Mesendoderm (in vitro differentiated cells): ENCODE measurements at regions not wholly inside any gene's neighbourhood (a gene's known extent, or its start where the extent isn't known, plus 50 kb on each side); places are given as distances from the start of the nearest gene placed in this dataset.
"Not testable (repeated sequence)": the region's sequence is repeated elsewhere in the genome, so short reads cannot be mapped to it uniquely, and the experiment has no call there.

Experiments
- DNase-seq: peaks from one replicate; pipeline ENCODE4 v3.0.0; 2013
- H2AK5ac ChIP-seq: 2 replicates; pipeline ENCODE4 v1.6.1; 2013; ENCODE audit warnings: low read length, inconsistent platforms
- H2BK120ac ChIP-seq: 2 replicates; pipeline ENCODE4 v1.6.1; 2013; ENCODE audit warnings: low read depth, mild to moderate bottlenecking, low read length, moderate library complexity, mixed read lengths
- H2BK15ac ChIP-seq: replicated peaks from 2 replicates; pipeline ENCODE4 v1.6.1; 2013; ENCODE audit warnings: low read depth, mild to moderate bottlenecking, moderate library complexity
- H2BK5ac ChIP-seq: 2 replicates; pipeline ENCODE4 v1.6.1; 2013; ENCODE audit warnings: low read length, inconsistent platforms
- H3K18ac ChIP-seq: 2 replicates; pipeline ENCODE4 v1.6.1; 2013; ENCODE audit warnings: mild to moderate bottlenecking, low read length, mixed read lengths
- H3K23ac ChIP-seq: one replicate; pipeline ENCODE4 v1.6.1; 2013; ENCODE audit warnings: low read length
- H3K27ac ChIP-seq: 2 replicates; pipeline ENCODE4 v1.5.1; 2013; ENCODE audit warnings: low read depth, mild to moderate bottlenecking, inconsistent platforms, low read length, moderate library complexity
- H3K27me3 ChIP-seq: 2 replicates; pipeline ENCODE4 v1.6.1; 2013; ENCODE audit warnings: low read length, control low read depth, mild to moderate bottlenecking, inconsistent platforms; ENCODE audit not compliant: insufficient read depth, poor library complexity
- H3K36me3 ChIP-seq: 2 replicates; pipeline ENCODE4 v1.6.1; 2013; ENCODE audit warnings: low read length, inconsistent platforms; ENCODE audit not compliant: control insufficient read depth, insufficient read depth
- H3K4ac ChIP-seq: one replicate; pipeline ENCODE4 v1.6.1; 2013; ENCODE audit warnings: low read depth, mild to moderate bottlenecking, low read length, moderate library complexity
- H3K4me1 ChIP-seq: 2 replicates; pipeline ENCODE4 v1.6.1; 2013; ENCODE audit warnings: low read depth, low read length, inconsistent platforms; ENCODE audit not compliant: control insufficient read depth
- H3K4me2 ChIP-seq: 2 replicates; pipeline ENCODE4 v1.6.1; 2013; ENCODE audit warnings: low read length
- H3K4me3 ChIP-seq: 2 replicates; pipeline ENCODE4 v1.5.1; 2013; ENCODE audit warnings: mild to moderate bottlenecking, low read length
- H3K56ac ChIP-seq: one replicate; pipeline ENCODE4 v1.6.1; 2013; ENCODE audit warnings: low read length
- H3K79me1 ChIP-seq: 2 replicates; pipeline ENCODE4 v1.6.1; 2013; ENCODE audit warnings: low read length, inconsistent platforms
- H3K79me2 ChIP-seq: 2 replicates; pipeline ENCODE4 v1.6.1; 2013; ENCODE audit warnings: mild to moderate bottlenecking, low read length; ENCODE audit not compliant: control insufficient read depth, insufficient read depth
- H3K9ac ChIP-seq: 2 replicates; pipeline ENCODE4 v1.6.1; 2013; ENCODE audit warnings: low read length, inconsistent platforms
- H4K5ac ChIP-seq: one replicate; pipeline ENCODE4 v1.6.1; 2013; ENCODE audit warnings: low read length
- H4K8ac ChIP-seq: one replicate; pipeline ENCODE4 v1.6.1; 2013; ENCODE audit warnings: low read depth, mild to moderate bottlenecking, control low read depth, low read length, moderate library complexity
- WGBS: extraction: QIAGEN DNeasy Blood & Tissue Kit; methylation state at CpG from one replicate; pipeline ENCODE4 v1.1.7; 2013; ENCODE audit warnings: low lambda C conversion rate, missing lambda C conversion rate; ENCODE audit not compliant: insufficient coverage; ENCODE audit errors: extremely low coverage; 5-methylcytosine and 5-hydroxymethylcytosine counted together

DNA sequence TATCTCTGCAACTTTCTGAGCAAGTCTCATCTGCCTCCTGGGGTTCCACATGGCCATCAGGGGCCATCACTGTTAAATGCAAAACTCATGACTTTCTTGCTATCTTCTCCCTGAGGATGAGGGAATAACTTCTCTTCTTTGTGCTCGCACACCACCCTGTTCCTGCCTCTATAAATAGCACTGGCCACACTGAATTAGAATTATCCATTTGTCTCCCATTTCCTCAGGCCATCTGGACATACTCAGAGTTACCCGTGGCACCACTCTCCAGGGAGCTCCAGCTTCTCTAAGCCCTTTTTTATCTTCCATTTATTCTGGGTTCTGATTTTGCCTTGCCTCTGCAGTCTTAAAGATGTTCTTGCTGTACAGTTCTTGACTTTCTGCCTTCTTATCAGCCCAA lies 72.8 kb upstream of the ECI2 start:
- DNase-seq = no peak
- H3K79me1 ChIP-seq = no peaks in the 10 kb centered on the region
- H3K56ac ChIP-seq = no peak overlapping the region
- no peaks in the 10 kb centered on the region for H3K4me1 ChIP-seq
- H3K23ac ChIP-seq = no peak overlapping the region
- no CpG with 5 or more reads among the region's 2 CpGs for WGBS
- no peaks in the 10 kb centered on the region for H3K79me2 ChIP-seq
- H2BK120ac ChIP-seq = no peak overlapping the region
- H4K5ac ChIP-seq = no peak overlapping the region
- no peak overlapping the region for H3K4ac ChIP-seq
- no peak overlapping the region for H3K27ac ChIP-seq
- no peak overlapping the region for H3K4me3 ChIP-seq
- no peak overlapping the region for H2BK5ac ChIP-seq
- H3K18ac ChIP-seq = no peak overlapping the region
- no peaks in the 10 kb centered on the region for H3K36me3 ChIP-seq
- no peaks in the 10 kb centered on the region for H3K27me3 ChIP-seq
- H4K8ac ChIP-seq = no peak overlapping the region
- H3K9ac ChIP-seq = no peak overlapping the region
- H2BK15ac ChIP-seq = no peak overlapping the region
- H2AK5ac ChIP-seq = no peak overlapping the region
- H3K4me2 ChIP-seq = no peak overlapping the region

DNA sequence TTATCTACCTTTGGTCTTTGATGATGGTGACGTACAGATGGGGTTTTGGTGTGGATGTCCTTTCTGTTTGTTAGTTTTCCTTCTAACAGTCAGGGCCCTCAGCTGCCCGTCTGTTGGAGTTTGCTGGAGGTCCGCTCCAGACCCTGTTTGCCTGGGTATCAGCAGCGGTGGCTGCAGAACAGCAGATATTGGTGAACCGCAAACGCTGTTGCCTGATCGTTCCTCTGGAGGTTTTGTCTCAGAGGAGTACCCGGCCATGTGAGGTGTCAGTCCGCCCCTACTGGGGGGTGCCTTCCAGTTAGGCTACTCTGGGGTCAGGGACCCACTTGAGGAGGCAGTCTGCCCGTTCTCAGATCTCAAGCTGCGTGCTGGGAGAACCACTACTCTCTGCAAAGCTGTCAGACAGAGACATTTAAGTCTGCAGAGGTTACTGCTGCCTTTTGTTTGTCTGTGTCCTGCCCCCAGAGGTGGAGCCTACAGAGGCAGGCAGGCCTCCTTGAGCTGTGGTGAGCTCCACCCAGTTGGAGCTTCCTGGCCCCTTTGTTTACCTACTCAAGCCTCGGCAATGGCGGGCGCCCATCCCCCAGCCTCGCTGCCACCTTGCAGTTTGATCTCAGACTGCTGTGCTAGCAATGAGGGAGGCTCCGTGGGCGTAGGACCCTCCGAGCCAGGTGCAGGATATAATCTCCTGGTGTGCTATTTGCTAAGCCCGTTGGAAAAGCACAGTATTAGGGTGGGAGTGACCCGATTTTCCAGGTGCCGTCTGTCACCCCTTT lies 68.5 kb upstream of the ECI2 start:
- not testable (repeated sequence) for H3K23ac ChIP-seq, H2AK5ac ChIP-seq, H3K56ac ChIP-seq, H3K4me2 ChIP-seq, H4K5ac ChIP-seq, H3K79me2 ChIP-seq, H2BK15ac ChIP-seq, H3K18ac ChIP-seq, H3K9ac ChIP-seq, H4K8ac ChIP-seq, H3K79me1 ChIP-seq, H2BK120ac ChIP-seq, H3K4me3 ChIP-seq, H3K36me3 ChIP-seq, DNase-seq, H3K4ac ChIP-seq, H2BK5ac ChIP-seq, H3K27me3 ChIP-seq, H3K4me1 ChIP-seq, H3K27ac ChIP-seq
- no CpG with 5 or more reads among the region's 21 CpGs for WGBS

DNA sequence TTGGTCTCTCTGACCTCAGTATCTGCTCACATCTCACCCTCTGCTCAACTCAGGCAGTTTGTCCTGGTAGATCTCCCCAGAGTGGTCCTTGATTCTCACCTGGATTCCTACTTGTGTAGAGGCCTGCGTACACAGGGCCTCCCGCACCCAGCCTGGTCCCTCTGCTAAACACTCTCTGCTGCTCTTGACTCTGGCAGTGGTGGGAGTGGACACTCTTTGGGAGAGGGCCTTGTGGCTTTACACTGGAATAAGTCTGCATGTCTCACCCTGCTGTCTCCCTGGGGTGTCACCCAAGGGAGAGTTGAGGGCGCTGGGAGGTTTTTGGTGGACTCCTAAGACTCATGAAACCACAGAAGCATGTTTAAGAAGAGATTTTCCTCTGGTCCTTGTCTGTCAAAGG lies 57.3 kb upstream of the ECI2 start:
- H3K4me2 ChIP-seq = no peak overlapping the region

DNA sequence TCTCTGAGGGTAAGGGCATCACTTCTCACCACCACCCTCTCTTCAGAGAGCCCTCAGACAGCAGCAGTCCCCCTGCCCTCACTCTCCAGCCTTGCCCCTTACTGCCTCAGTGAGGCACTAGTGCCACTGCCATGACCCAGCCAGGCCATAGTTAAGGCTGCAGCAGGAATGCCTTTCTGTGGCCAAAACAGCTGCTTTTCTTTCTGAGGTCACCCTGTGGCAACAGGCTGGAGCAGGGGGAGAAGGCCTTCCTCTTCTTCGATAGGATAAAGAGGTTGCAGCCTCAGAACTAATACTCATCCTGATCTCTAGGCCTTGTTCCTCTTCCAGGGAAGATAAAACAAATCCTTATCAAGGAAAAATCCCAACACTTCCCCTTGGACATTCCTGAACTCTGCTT lies 56.8 kb upstream of the ECI2 start:
- DNase-seq = no peak
- WGBS = no CpG with 5 or more reads among the region's 1 CpG
- H3K4ac ChIP-seq = no peak overlapping the region

More for the DNA sequence above, 57.3 kb upstream of the ECI2 start:
- H2AK5ac ChIP-seq = no peak overlapping the region
- no peaks in the 10 kb centered on the region for H3K79me2 ChIP-seq
- H3K4me1 ChIP-seq = no peaks in the 10 kb centered on the region
- no peak overlapping the region for H3K56ac ChIP-seq
- H2BK5ac ChIP-seq = no peak overlapping the region
- H3K4ac ChIP-seq = no peak overlapping the region
- no peak overlapping the region for H3K23ac ChIP-seq
- no peaks in the 10 kb centered on the region for H3K79me1 ChIP-seq
- no peak overlapping the region for H4K8ac ChIP-seq
- WGBS = no CpG with 5 or more reads among the region's 3 CpGs
- no peak overlapping the region for H2BK15ac ChIP-seq
- DNase-seq = no peak
- H2BK120ac ChIP-seq = no peak overlapping the region
- H3K4me3 ChIP-seq = no peak overlapping the region
- no peak overlapping the region for H3K27ac ChIP-seq
- H3K18ac ChIP-seq = no peak overlapping the region
- no peaks in the 10 kb centered on the region for H3K36me3 ChIP-seq
- H3K9ac ChIP-seq = no peak overlapping the region
- no peak overlapping the region for H4K5ac ChIP-seq
- no peaks in the 10 kb centered on the region for H3K27me3 ChIP-seq

DNA sequence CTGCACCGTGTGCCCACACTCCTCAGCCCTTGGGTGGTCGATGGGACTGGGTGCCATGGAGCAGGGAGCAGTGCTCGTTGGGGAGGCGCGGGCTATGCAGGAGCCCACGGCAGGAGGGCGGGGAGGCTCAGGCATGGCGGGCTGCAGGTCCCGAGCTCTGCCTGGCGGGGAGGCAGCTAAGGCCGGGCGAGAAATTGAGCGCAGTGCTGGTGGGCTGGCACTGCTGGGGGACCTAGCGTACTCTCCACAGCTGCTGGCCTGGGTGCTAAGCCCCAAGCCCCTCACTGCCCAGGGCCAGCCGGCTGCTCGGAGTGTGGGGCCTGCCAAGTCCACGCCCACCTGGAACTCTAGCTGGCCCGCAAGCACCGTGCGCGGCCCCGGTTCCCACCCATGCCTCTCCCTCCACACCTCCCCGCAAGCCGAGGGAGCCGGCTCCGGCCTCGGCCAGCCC lies 55.9 kb upstream of the ECI2 start:
- H2BK5ac ChIP-seq = no peak overlapping the region
- WGBS = no CpG with 5 or more reads among the region's 27 CpGs
- no peak overlapping the region for H3K27ac ChIP-seq
- H3K4me3 ChIP-seq = no peak overlapping the region
- H3K4ac ChIP-seq = no peak overlapping the region
- no peaks in the 10 kb centered on the region for H3K79me1 ChIP-seq
- H3K56ac ChIP-seq = no peak overlapping the region
- H3K79me2 ChIP-seq = no peaks in the 10 kb centered on the region
- no peaks in the 10 kb centered on the region for H3K4me1 ChIP-seq
- no peak overlapping the region for H3K18ac ChIP-seq
- no peak overlapping the region for H2AK5ac ChIP-seq
- no peak overlapping the region for H3K4me2 ChIP-seq
- no peak overlapping the region for H4K5ac ChIP-seq
- no peak overlapping the region for H3K9ac ChIP-seq
- no peak for DNase-seq
- no peak overlapping the region for H2BK15ac ChIP-seq
- H3K23ac ChIP-seq = no peak overlapping the region
- no peak overlapping the region for H4K8ac ChIP-seq
- no peak overlapping the region for H2BK120ac ChIP-seq
- no peaks in the 10 kb centered on the region for H3K27me3 ChIP-seq
- no peaks in the 10 kb centered on the region for H3K36me3 ChIP-seq

More for the DNA sequence above, 56.8 kb upstream of the ECI2 start:
- Histone ChIP-seq H3K79me2 (no peaks in the 10 kb centered on the region), H2AK5ac (no peak overlapping the region), H3K23ac (no peak overlapping the region), H3K4me2 (no peak overlapping the region), H3K4me1 (no peaks in the 10 kb centered on the region), H2BK5ac (no peak overlapping the region), H3K56ac (no peak overlapping the region), H2BK15ac (no peak overlapping the region), H3K9ac (no peak overlapping the region), H3K4me3 (no peak overlapping the region), H3K27ac (no peak overlapping the region), H4K5ac (no peak overlapping the region), H3K36me3 (no peaks in the 10 kb centered on the region), H2BK120ac (no peak overlapping the region), H3K79me1 (no peaks in the 10 kb centered on the region), H4K8ac (no peak overlapping the region), H3K27me3 (no peaks in the 10 kb centered on the region), H3K18ac (no peak overlapping the region)

DNA sequence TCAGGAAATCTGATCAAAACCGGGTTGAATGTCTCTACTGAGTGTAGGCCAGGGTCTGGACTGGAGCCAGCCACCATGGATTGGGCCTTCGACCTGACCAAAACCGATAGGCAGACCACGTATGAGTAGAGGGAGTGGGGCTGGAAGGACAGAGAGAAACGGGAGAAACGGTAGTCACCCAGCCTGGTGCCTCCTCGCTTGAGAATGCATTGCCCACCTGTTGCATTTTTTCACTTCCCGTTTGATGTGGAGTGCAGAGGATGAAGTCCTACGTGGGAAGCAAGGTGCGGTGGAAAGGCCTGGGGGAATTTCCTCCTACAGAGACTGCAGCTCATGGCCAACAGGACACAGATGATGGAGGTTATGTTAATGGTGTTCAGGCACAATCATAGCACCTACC lies 53.9 kb upstream of the ECI2 start:
- H3K36me3 ChIP-seq = no peaks in the 10 kb centered on the region
- WGBS = no CpG with 5 or more reads among the region's 10 CpGs
- H3K4me3 ChIP-seq = no peak overlapping the region
- no peak overlapping the region for H3K4ac ChIP-seq
- H3K79me1 ChIP-seq = no peaks in the 10 kb centered on the region
- H3K23ac ChIP-seq = no peak overlapping the region
- H2BK120ac ChIP-seq = no peak overlapping the region
- H3K4me1 ChIP-seq = no peaks in the 10 kb centered on the region
- H4K5ac ChIP-seq = no peak overlapping the region
- no peak for DNase-seq
- H2AK5ac ChIP-seq = no peak overlapping the region
- H4K8ac ChIP-seq = no peak overlapping the region
- no peak overlapping the region for H2BK15ac ChIP-seq
- no peaks in the 10 kb centered on the region for H3K27me3 ChIP-seq
- H3K4me2 ChIP-seq = no peak overlapping the region
- H3K27ac ChIP-seq = no peak overlapping the region
- no peak overlapping the region for H3K9ac ChIP-seq
- no peaks in the 10 kb centered on the region for H3K79me2 ChIP-seq
- no peak overlapping the region for H3K18ac ChIP-seq
- H2BK5ac ChIP-seq = no peak overlapping the region
- H3K56ac ChIP-seq = no peak overlapping the region
